GM10248 (cell line): ENCODE measurements at regions not wholly inside any gene's neighbourhood (a gene's known extent, or its start where the extent isn't known, plus 50 kb on each side); places are given as distances from the start of the nearest gene placed in this dataset.
"Not testable (repeated sequence)": the region's sequence is repeated elsewhere in the genome, so short reads cannot be mapped to it uniquely, and the experiment has no call there.

Source experiments
- CTCF ChIA-PET: fragments of 300-600 bp; sonication (Branson Sonifier 250); formaldehyde crosslinking; extraction: SDS; loops from one replicate; lab custom pipeline; 2021; ENCODE audit warnings: antibody characterized with exemption; lab: Yijun Ruan, JAX
- POLR2A ChIA-PET: fragments of 350-650 bp; sonication (Branson Sonifier 250); formaldehyde crosslinking; extraction: SDS; loops from one replicate; lab custom pipeline; 2020; ENCODE audit warnings: antibody characterized with exemption; lab: Yijun Ruan, JAX
- DNase-seq: peaks from one replicate; pipeline ENCODE4 v3.0.0; 2012; ENCODE audit errors: extremely low spot score
- TF ChIP-seq, protein P1 (sequence below): IDR thresholded peaks from 2 replicates; pipeline ENCODE4 v1.5.1; 2012; ENCODE audit warnings: mild to moderate bottlenecking, low read depth; ENCODE audit errors: extremely low read depth, missing control alignments, control extremely low read depth

GRCh38 chr20:43827940-43828562 lies 86.6 kb upstream of the TOX2 start:
- ChIA-PET POLR2A (no interaction called here), CTCF (interaction anchor here (1.2 to 2.4 kb wide), 4 partner anchors 12 to 190 kb away, joined by 3 to 9 read pairs (median 4); no protein-coding TSS in a partner anchor)
- DNase-seq = no peak
- TF ChIP-seq, protein P1, sequence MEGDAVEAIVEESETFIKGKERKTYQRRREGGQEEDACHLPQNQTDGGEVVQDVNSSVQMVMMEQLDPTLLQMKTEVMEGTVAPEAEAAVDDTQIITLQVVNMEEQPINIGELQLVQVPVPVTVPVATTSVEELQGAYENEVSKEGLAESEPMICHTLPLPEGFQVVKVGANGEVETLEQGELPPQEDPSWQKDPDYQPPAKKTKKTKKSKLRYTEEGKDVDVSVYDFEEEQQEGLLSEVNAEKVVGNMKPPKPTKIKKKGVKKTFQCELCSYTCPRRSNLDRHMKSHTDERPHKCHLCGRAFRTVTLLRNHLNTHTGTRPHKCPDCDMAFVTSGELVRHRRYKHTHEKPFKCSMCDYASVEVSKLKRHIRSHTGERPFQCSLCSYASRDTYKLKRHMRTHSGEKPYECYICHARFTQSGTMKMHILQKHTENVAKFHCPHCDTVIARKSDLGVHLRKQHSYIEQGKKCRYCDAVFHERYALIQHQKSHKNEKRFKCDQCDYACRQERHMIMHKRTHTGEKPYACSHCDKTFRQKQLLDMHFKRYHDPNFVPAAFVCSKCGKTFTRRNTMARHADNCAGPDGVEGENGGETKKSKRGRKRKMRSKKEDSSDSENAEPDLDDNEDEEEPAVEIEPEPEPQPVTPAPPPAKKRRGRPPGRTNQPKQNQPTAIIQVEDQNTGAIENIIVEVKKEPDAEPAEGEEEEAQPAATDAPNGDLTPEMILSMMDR = no peak

DNA sequence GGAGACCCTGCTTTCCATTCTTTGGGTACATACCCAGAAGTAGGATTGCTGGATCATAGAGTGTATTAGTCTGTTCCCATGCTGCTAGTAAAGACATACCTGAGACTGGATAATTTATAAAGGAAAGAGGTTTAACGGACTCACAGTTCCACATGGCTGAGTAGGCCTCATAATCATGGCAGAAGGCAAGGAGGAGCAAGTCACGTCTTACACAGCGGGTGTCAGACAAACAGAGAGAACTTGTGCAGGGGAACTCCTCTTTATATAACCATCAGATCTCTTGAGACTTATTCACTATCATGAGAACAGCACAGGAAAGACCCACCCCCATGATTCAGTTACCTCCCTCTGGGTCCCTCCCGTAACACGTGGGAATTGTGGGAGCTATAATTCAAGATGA lies 87.7 kb upstream of the TOX2 start:
- CTCF ChIA-PET = interaction anchor here (1.2 to 2.4 kb wide), 3 partner anchors 13 to 191 kb away, joined by 3 to 9 read pairs (median 3); no protein-coding TSS in a partner anchor
- POLR2A ChIA-PET, DNase-seq: not testable (repeated sequence)

GRCh38 chr20:43825581-43825980 lies 89.1 kb upstream of the TOX2 start:
- ChIA-PET POLR2A (no interaction called here), CTCF (interaction anchor here (1.3 to 3.1 kb wide), 6 partner anchors 8 to 76 kb away, joined by 3 to 15 read pairs (median 4); no protein-coding TSS in a partner anchor)
- no peak for DNase-seq
- TF ChIP-seq, protein P1 = no peak

DNA sequence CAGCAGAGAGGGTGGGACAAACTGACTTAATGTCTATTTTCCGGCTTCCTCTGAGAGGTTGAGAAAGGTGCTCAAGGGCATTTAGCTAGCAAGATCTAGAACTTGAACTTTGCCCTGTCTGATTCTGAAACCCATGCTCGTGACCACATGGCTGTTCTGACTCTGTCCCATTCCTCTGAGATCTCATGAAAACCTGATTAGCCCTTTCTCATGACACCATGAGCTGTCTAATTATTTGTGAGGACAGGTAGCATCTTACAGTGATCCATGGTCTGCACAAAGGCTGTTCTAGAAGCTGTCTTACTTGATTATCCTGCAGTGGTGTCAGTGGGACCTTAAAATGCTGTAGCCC lies 89.6 kb upstream of the TOX2 start:
- TF ChIP-seq, protein P1 = no peak
- ChIA-PET CTCF (interaction anchor here (1.3 to 3.1 kb wide), 6 partner anchors 9 to 75 kb away, joined by 3 to 15 read pairs (median 4); no protein-coding TSS in a partner anchor), POLR2A (no interaction called here)
- no peak for DNase-seq

- no peak for DNase-seq
- ChIA-PET CTCF (interaction anchor here (1.3 to 3.1 kb wide), 6 partner anchors 9 to 256 kb away, joined by 3 to 15 read pairs (median 4); no protein-coding TSS in a partner anchor), POLR2A (no interaction called here)
- TF ChIP-seq, protein P1 = no peak
Observed at GRCh38 chr20:43824309-43825050, 90.2 kb upstream of the TOX2 start.

DNA sequence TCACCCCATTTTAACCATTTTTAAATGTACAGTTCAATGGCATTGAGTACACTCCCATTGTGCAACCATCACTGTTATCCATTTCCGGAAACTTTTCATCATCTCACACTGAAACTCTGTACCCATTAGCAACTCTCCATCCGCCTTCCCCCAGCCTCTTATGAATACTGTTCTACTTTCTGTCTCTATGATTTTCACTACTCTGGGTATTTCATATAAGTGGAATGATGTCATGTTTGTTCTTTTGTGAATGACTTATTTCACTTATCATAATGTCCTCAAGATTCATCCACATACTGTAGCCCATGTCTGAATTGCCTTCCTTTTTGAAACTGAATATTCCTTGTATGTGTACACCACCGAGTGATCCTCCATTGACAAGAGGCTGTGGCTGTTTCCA lies 92.9 kb upstream of the TOX2 start:
- TF ChIP-seq, protein P1 = no peak
- no peak for DNase-seq
- POLR2A ChIA-PET = no interaction called here
- CTCF ChIA-PET = no interaction called here
